ENCODE measurements at regions not wholly inside any gene's neighbourhood (a gene's known extent, or its start where the extent isn't known, plus 50 kb on each side); places are given as distances from the start of the nearest gene placed in this dataset.
"Not testable (repeated sequence)": the region's sequence is repeated elsewhere in the genome, so short reads cannot be mapped to it uniquely, and the experiment has no call there.

- Mint-ChIP-seq H3K9me3 (ENCODE audit: unreplicated experiment) (peaks cover 11% of the 10 kb centered on the region), H3K27me3 (ENCODE audit: unreplicated experiment) (no peaks in the 10 kb centered on the region), H3K4me3 (ENCODE audit: unreplicated experiment) (no peak overlapping the region), H3K4me1 (ENCODE audit: unreplicated experiment) (no peaks in the 10 kb centered on the region), H3K36me3 (ENCODE audit: unreplicated experiment) (no peaks in the 10 kb centered on the region), H3K27ac (ENCODE audit: unreplicated experiment) (no peak overlapping the region)
- DNase-seq (ENCODE audit: extremely low spot score, unreplicated experiment), result no peak
- TF ChIP-seq, protein P1, sequence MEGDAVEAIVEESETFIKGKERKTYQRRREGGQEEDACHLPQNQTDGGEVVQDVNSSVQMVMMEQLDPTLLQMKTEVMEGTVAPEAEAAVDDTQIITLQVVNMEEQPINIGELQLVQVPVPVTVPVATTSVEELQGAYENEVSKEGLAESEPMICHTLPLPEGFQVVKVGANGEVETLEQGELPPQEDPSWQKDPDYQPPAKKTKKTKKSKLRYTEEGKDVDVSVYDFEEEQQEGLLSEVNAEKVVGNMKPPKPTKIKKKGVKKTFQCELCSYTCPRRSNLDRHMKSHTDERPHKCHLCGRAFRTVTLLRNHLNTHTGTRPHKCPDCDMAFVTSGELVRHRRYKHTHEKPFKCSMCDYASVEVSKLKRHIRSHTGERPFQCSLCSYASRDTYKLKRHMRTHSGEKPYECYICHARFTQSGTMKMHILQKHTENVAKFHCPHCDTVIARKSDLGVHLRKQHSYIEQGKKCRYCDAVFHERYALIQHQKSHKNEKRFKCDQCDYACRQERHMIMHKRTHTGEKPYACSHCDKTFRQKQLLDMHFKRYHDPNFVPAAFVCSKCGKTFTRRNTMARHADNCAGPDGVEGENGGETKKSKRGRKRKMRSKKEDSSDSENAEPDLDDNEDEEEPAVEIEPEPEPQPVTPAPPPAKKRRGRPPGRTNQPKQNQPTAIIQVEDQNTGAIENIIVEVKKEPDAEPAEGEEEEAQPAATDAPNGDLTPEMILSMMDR (IDR thresholded peaks at IDR 0.05), result no peak
Observed at GRCh38 chr2:139574371-139574770, 794.2 kb upstream of the NXPH2 start.

DNA sequence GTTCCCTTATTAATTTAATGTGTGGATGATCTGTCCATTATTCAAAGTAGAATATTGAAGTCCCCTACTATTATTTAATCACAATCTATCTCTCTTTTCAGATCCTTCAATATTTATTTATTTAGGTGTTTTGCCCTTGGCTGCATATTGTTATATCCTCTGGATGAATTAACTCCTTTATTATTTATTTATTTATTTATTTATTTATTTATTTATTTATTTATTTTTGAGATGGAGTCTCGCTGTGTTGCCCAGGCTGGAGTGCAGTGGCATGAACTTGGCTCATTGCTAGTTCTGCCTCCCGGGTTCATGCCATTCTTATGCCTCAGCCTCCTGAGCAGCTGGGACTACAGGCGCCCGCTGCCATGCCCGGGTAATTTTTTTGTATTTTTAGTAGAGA, 776.6 kb upstream of the NXPH2 start:
- Mint-ChIP-seq H3K27ac (ENCODE audit: unreplicated experiment) (no peak overlapping the region), H3K27me3 (ENCODE audit: unreplicated experiment) (no peaks in the 10 kb centered on the region), H3K9me3 (ENCODE audit: unreplicated experiment) (peaks cover 12% of the 10 kb centered on the region), H3K4me3 (ENCODE audit: unreplicated experiment) (no peak overlapping the region), H3K4me1 (ENCODE audit: unreplicated experiment) (no peaks in the 10 kb centered on the region), H3K36me3 (ENCODE audit: unreplicated experiment) (no peaks in the 10 kb centered on the region)
- TF ChIP-seq, protein P1 (IDR thresholded peaks at IDR 0.05), result no peak
- no peak for DNase-seq (ENCODE audit: extremely low spot score, unreplicated experiment)

DNA sequence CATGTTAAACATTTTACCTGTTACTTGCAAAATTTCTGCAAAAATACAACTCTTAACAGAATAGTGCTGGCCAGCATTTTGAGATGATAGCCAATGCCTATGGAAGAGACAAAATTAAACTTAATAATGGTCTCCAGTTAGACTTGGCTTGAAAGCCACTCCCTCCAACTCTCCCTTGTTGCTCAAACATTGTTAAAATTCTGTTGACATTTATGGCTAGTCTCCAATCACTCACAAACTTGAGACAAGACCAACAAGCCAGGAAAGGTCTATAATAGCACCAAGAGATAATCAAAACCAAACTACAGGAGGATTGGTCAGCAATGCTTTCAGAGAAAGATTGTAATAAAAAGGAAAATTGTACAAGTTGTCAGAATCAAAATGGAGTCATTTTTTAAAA, 770.7 kb upstream of the NXPH2 start:
- Mint-ChIP-seq H3K4me1 (ENCODE audit: unreplicated experiment) (no peaks in the 10 kb centered on the region), H3K36me3 (ENCODE audit: unreplicated experiment) (no peaks in the 10 kb centered on the region), H3K9me3 (ENCODE audit: unreplicated experiment) (no peaks in the 10 kb centered on the region), H3K27ac (ENCODE audit: unreplicated experiment) (no peak overlapping the region), H3K4me3 (ENCODE audit: unreplicated experiment) (no peak overlapping the region), H3K27me3 (ENCODE audit: unreplicated experiment) (no peaks in the 10 kb centered on the region)
- DNase-seq (ENCODE audit: extremely low spot score, unreplicated experiment), result no peak
- TF ChIP-seq, protein P1 (IDR thresholded peaks at IDR 0.05), result no peak

DNA sequence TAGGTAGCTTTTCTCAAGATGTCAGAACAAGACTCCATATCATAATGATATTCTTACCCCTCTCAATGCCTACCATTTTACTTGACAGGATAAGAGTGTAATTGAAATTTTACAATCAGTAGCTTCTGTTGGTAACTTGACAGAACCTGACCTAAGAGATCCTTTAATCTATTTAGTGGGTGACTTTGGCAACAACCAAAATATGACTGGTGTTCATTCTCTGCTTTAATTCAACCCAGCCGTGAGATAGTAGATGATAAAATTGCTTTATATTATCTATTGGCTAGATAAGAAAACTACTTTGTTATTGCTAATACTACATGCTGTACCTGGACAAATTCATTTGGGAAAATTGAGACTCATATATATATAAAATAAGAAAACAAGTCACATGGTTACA, 770.2 kb upstream of the NXPH2 start:
- TF ChIP-seq, protein P1 (IDR thresholded peaks at IDR 0.05), result no peak
- Mint-ChIP-seq H3K9me3 (ENCODE audit: unreplicated experiment) (no peaks in the 10 kb centered on the region), H3K27me3 (ENCODE audit: unreplicated experiment) (no peaks in the 10 kb centered on the region), H3K36me3 (ENCODE audit: unreplicated experiment) (no peaks in the 10 kb centered on the region), H3K4me1 (ENCODE audit: unreplicated experiment) (no peaks in the 10 kb centered on the region), H3K4me3 (ENCODE audit: unreplicated experiment) (no peak overlapping the region), H3K27ac (ENCODE audit: unreplicated experiment) (no peak overlapping the region)
- no peak for DNase-seq (ENCODE audit: extremely low spot score, unreplicated experiment)

GRCh38 chr2:139544186-139544851, 764.1 kb upstream of the NXPH2 start:
- TF ChIP-seq, protein P1 (IDR thresholded peaks at IDR 0.05), result no peak
- Mint-ChIP-seq H3K27ac (ENCODE audit: unreplicated experiment) (no peak overlapping the region), H3K4me1 (ENCODE audit: unreplicated experiment) (no peaks in the 10 kb centered on the region), H3K27me3 (ENCODE audit: unreplicated experiment) (no peaks in the 10 kb centered on the region), H3K4me3 (ENCODE audit: unreplicated experiment) (no peak overlapping the region), H3K36me3 (ENCODE audit: unreplicated experiment) (no peaks in the 10 kb centered on the region), H3K9me3 (ENCODE audit: unreplicated experiment) (peaks cover 11% of the 10 kb centered on the region)
- no peak for DNase-seq (ENCODE audit: extremely low spot score, unreplicated experiment)

DNA sequence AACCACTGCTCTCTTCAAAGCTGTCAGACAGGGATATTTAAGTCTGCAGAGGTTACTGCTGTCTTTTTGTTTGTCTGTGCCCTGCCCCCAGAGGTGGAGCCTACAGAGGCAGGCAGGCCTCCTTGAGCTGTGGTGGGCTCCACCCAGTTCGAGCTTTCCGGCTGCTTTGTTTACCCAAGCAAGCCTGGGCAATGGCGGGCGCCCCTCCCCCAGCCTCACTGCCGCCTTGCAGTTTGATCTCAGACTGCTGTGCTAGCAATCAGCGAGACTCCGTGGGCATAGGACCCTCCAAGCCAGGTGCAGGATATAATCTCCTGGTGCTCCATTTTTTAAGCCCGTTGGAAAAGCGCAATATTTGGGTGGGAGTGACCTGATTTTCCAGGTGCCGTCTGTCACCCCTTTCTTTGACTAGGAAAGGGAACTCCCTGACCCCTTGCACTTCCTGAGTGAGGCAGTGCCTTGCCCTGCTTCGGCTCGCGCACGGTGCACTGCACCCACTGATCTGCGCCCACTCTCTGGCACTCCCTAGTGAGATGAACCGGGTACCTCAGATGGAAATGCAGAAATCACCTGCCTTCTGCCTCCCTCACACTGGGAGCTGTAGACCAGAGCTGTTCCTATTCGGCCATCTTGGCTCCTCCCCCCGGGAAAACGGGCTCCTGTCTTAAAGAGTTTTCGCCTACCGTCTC, 758.3 kb upstream of the NXPH2 start:
- not testable (repeated sequence) for H3K36me3 Mint-ChIP-seq (ENCODE audit: unreplicated experiment); DNase-seq (ENCODE audit: extremely low spot score, unreplicated experiment); H3K4me1 Mint-ChIP-seq (ENCODE audit: unreplicated experiment); H3K4me3 Mint-ChIP-seq (ENCODE audit: unreplicated experiment); H3K27me3 Mint-ChIP-seq (ENCODE audit: unreplicated experiment); H3K27ac Mint-ChIP-seq (ENCODE audit: unreplicated experiment)
- peaks cover 15% of the 10 kb centered on the region for H3K9me3 Mint-ChIP-seq (ENCODE audit: unreplicated experiment)
